B cell (primary cell): ENCODE measurements at regions not wholly inside any gene's neighbourhood (a gene's known extent, or its start where the extent isn't known, plus 50 kb on each side); places are given as distances from the start of the nearest gene placed in this dataset.

Experiments used
- ATAC-seq: fragments of 200-7000 bp; cut with Tn5 transposase; one replicate; pipeline ENCODE4 v1.10.0; 2021; ENCODE audit warnings: low read depth, mild to moderate bottlenecking, moderate number of reproducible peaks, moderate library complexity
- CTCF ChIA-PET: fragments of 350-600 bp; sonication (Branson Sonifier 250); formaldehyde crosslinking; loops from one replicate; lab custom pipeline; 2021; ENCODE audit warnings: antibody characterized with exemption, inconsistent platforms; lab: Charles Lee
- POLR2A ChIA-PET: fragments of 350-600 bp; sonication (Branson Sonifier 250); formaldehyde crosslinking; loops from one replicate; lab custom pipeline; 2021; ENCODE audit warnings: antibody characterized with exemption; lab: Charles Lee
- DNase-seq: peaks from one replicate; pipeline ENCODE4 v3.0.0; 2013
- H2AFZ ChIP-seq: 2 replicates; pipeline ENCODE4 v1.6.1; 2012; ENCODE audit warnings: mild to moderate bottlenecking, low read depth, low read length; ENCODE audit not compliant: insufficient read depth, poor library complexity, severe bottlenecking
- H3K27ac ChIP-seq, 2 donors: 1 replicate in 1 of 2; 2 replicates in 1 of 2; pipeline ENCODE4 v1.5.1; 2012 to 2013; ENCODE audit warnings: low read length in 2 of 2, mild to moderate bottlenecking in 2 of 2, moderate library complexity in 1 of 2
- H3K27me3 ChIP-seq, 4 experiments: fragments of 200-600 bp in 1 of 4; sonication (generic) in 1 of 4; replicated peaks in 1 of 4; 1 replicate in 2 of 4; 2 replicates in 2 of 4; pipeline versions ENCODE4 v1.6.1 to v1.7.0; 2013 to 2016; ENCODE audit warnings: low read length in 3 of 4, mild to moderate bottlenecking in 2 of 4, mixed read lengths in 1 of 4, moderate library complexity in 1 of 4; ENCODE audit not compliant: insufficient read depth in 4 of 4, control insufficient read depth in 3 of 4; ENCODE audit errors: control extremely low read depth in 1 of 4
- H3K36me3 ChIP-seq, 2 experiments: replicated peaks in 1 of 2; 1 replicate in 1 of 2; 2 replicates in 1 of 2; pipeline versions ENCODE4 v1.6.1 to v1.7.1; 2013; ENCODE audit warnings: low read length in 1 of 2; ENCODE audit not compliant: insufficient read depth in 2 of 2, control insufficient read depth in 1 of 2; ENCODE audit errors: control extremely low read depth in 1 of 2, extremely low read depth in 1 of 2
- H3K4me1 ChIP-seq, 2 donors: fragments of 200-600 bp in 1 of 2; sonication (generic) in 1 of 2; 1 replicate in 1 of 2; 2 replicates in 1 of 2; pipeline versions ENCODE4 v1.5.1 to v1.6.1; 2013 to 2017; ENCODE audit warnings: low read length in 2 of 2; ENCODE audit not compliant: control insufficient read depth in 2 of 2, insufficient read depth in 2 of 2
- H3K4me2 ChIP-seq: replicated peaks from 2 replicates; pipeline ENCODE3; 2012; ENCODE audit warnings: mild to moderate bottlenecking, low read depth, low read length; ENCODE audit not compliant: poor library complexity, severe bottlenecking
- H3K4me3 ChIP-seq, 5 experiments: fragments of 200-600 bp in 1 of 5; sonication (generic) in 1 of 5; 1 replicate in 3 of 5; 2 replicates in 2 of 5; pipeline versions ENCODE4 v1.5.1 to v1.7.0; 2011 to 2016; ENCODE audit warnings: low read length in 4 of 5, mild to moderate bottlenecking in 4 of 5, low read depth in 2 of 5, control low read depth in 1 of 5, moderate library complexity in 1 of 5; ENCODE audit not compliant: insufficient read depth in 1 of 5; ENCODE audit errors: control extremely low read depth in 1 of 5, extremely low read depth in 1 of 5
- H3K79me2 ChIP-seq: fragments of 200-600 bp; sonication (generic); one replicate; pipeline ENCODE4 v1.6.0; 2016; ENCODE audit warnings: low read length; ENCODE audit not compliant: control insufficient read depth, insufficient read depth
- H3K9ac ChIP-seq: fragments of 200-600 bp; sonication (generic); 2 replicates; pipeline ENCODE4 v1.6.1; 2017; ENCODE audit warnings: mild to moderate bottlenecking, low read length, moderate library complexity
- H3K9me3 ChIP-seq, 3 donors: one replicate each; pipeline versions ENCODE4 v1.6.1 to v1.7.1; 2013; ENCODE audit warnings: low read length in 2 of 3; ENCODE audit not compliant: control insufficient read depth in 2 of 3, insufficient read depth in 1 of 3; ENCODE audit errors: control extremely low read depth in 1 of 3
- H4K20me1 ChIP-seq: 2 replicates; pipeline ENCODE4 v1.6.0; 2012; ENCODE audit warnings: mild to moderate bottlenecking, low read length; ENCODE audit not compliant: insufficient read depth, control insufficient read depth, poor library complexity, severe bottlenecking
- H3K27ac Mint-ChIP-seq: one replicate; pipeline ENCODE4 v1.8.0; 2021; ENCODE audit warnings: mixed read lengths
- H3K27me3 Mint-ChIP-seq: one replicate; pipeline ENCODE4 v1.8.0; 2021; ENCODE audit warnings: mixed read lengths
- H3K4me1 Mint-ChIP-seq: one replicate; pipeline ENCODE4 v1.8.0; 2021; ENCODE audit warnings: mixed read lengths
- H3K4me3 Mint-ChIP-seq: one replicate; pipeline ENCODE4 v1.8.0; 2021; ENCODE audit warnings: mixed read lengths
- H3K9me3 Mint-ChIP-seq: one replicate; pipeline ENCODE4 v1.8.0; 2022; ENCODE audit warnings: mixed read lengths; ENCODE audit not compliant: insufficient read depth
- EZH2 ChIP-seq: IDR thresholded peaks from 2 replicates; pipeline ENCODE4 v1.6.1; 2012; ENCODE audit warnings: borderline replicate concordance, low read depth, mild to moderate bottlenecking, moderate library complexity, low read length; ENCODE audit not compliant: insufficient read depth, poor library complexity, severe bottlenecking
- WGBS: methylation state at CpG from one replicate; pipeline ENCODE4 v1.1.5; 2013; ENCODE audit warnings: missing lambda C conversion rate; ENCODE audit not compliant: insufficient coverage; 5-methylcytosine and 5-hydroxymethylcytosine counted together
- intact Hi-C: fragments of 100-400 bp; cut with micrococcal nuclease; formaldehyde crosslinking; loops from one replicate; pipeline ENCODE4 v1.10.0; 2022
- TF ChIP-seq, protein P1 (sequence below): fragments of 200-600 bp; IDR thresholded peaks from one replicate; pipeline ENCODE4 v1.8.0; 2022; ENCODE audit warnings: antibody characterized with exemption, mild to moderate bottlenecking

DNA sequence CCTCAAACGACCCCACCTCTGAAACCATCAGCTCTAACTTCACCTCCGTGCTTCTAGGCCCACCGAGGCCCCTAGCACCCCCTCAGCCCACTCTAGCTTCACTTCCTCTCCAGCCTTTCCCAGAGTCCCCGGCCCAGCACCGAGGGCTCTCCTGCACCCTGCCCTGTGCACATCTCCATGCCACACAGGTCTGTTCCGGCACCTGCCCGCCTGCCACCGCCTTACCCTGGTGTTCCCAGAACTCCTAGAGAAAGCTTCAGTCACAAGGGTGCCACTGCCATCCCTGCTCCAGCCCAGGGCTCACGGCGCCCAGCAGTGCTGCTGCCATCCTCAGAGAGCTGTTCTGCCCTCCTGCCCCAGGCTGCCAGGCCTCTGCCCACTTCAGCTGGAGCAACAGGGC, 61.3 kb upstream of the INSIG1 start:
- Histone ChIP-seq H4K20me1 (no peaks in the 10 kb centered on the region), H2AFZ (no peak overlapping the region), H3K4me2 (no peak overlapping the region), H3K9ac (no peak overlapping the region), H3K4me3 (no peak overlapping the region), H3K36me3 (no peaks in the 10 kb centered on the region), H3K79me2 (no peaks in the 10 kb centered on the region), H3K27me3 (peaks cover 0 to 6% (median 2%) of the 10 kb centered on the region in 4 experiments), H3K4me1 (no peaks in the 10 kb centered on the region), H3K9me3 (no peaks in the 10 kb centered on the region), H3K27ac (no peak overlapping the region)
- CTCF ChIA-PET = interaction anchor here (0.9 kb wide), 1 partner anchor 106 kb away, joined by 3 read pairs; no protein-coding TSS in a partner anchor
- intact Hi-C loops = no loop called here
- H3K27me3 Mint-ChIP-seq = peaks cover 21% of the 10 kb centered on the region
- no peak for TF ChIP-seq EZH2
- TF ChIP-seq, protein P1, sequence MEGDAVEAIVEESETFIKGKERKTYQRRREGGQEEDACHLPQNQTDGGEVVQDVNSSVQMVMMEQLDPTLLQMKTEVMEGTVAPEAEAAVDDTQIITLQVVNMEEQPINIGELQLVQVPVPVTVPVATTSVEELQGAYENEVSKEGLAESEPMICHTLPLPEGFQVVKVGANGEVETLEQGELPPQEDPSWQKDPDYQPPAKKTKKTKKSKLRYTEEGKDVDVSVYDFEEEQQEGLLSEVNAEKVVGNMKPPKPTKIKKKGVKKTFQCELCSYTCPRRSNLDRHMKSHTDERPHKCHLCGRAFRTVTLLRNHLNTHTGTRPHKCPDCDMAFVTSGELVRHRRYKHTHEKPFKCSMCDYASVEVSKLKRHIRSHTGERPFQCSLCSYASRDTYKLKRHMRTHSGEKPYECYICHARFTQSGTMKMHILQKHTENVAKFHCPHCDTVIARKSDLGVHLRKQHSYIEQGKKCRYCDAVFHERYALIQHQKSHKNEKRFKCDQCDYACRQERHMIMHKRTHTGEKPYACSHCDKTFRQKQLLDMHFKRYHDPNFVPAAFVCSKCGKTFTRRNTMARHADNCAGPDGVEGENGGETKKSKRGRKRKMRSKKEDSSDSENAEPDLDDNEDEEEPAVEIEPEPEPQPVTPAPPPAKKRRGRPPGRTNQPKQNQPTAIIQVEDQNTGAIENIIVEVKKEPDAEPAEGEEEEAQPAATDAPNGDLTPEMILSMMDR = no peak
- H3K9me3 Mint-ChIP-seq = no peaks in the 10 kb centered on the region
- POLR2A ChIA-PET = no interaction called here
- no peak for ATAC-seq
- no peak overlapping the region for H3K27ac Mint-ChIP-seq
- H3K4me3 Mint-ChIP-seq = no peak overlapping the region
- H3K4me1 Mint-ChIP-seq = peaks cover 6% of the 10 kb centered on the region
- 85% methylated on average over 10 of the region's 10 CpGs for WGBS
- DNase-seq = no peak

DNA sequence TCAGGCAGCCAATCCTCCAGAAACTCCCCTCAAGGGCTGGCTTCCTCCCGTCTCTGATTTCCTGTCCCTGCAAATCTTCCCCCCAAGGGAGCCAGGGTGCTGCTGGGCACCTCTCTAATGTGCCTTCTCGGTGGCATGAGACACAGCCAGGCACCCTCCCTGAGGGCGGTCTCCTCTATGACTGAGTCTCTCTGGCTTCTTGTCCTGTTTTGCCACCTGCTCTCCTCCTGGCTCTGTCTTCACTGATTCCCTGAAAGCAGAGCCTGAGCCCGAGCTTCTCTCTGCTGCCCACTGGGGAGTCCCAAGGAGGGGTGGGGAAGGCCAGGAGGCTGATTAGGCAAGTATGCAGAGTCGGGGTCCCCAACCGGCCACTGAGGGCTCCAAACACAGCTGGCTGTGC, 60.4 kb upstream of the INSIG1 start:
- Mint-ChIP-seq H3K27ac (no peak overlapping the region), H3K9me3 (no peaks in the 10 kb centered on the region), H3K4me1 (peaks cover 6% of the 10 kb centered on the region), H3K27me3 (peaks cover 26% of the 10 kb centered on the region), H3K4me3 (no peak overlapping the region)
- ATAC-seq (no peak), DNase-seq (no peak)
- Histone ChIP-seq H3K9me3 (no peaks in the 10 kb centered on the region), H3K79me2 (no peaks in the 10 kb centered on the region), H3K4me1 (no peaks in the 10 kb centered on the region), H3K4me3 (no peak overlapping the region), H3K4me2 (no peak overlapping the region), H3K36me3 (no peaks in the 10 kb centered on the region), H3K9ac (no peak overlapping the region), H3K27ac (no peak overlapping the region), H3K27me3 (peaks cover 0 to 6% (median 2%) of the 10 kb centered on the region in 4 experiments), H4K20me1 (no peaks in the 10 kb centered on the region), H2AFZ (no peak overlapping the region)
- TF ChIP-seq, protein P1 = no peak
- TF ChIP-seq EZH2 = no peak
- ChIA-PET CTCF (no interaction called here), POLR2A (no interaction called here)
- 51% methylated on average over 6 of the region's 6 CpGs for WGBS
- intact Hi-C loops = no loop called here
